ENCODE measurements at regions not wholly inside any gene's neighbourhood (a gene's known extent, or its start where the extent isn't known, plus 50 kb on each side); places are given as distances from the start of the nearest gene placed in this dataset.
"Not testable (repeated sequence)": the region's sequence is repeated elsewhere in the genome, so short reads cannot be mapped to it uniquely, and the experiment has no call there.

- Histone ChIP-seq H3K4me2 (ENCODE audit: low read length) (no peak overlapping the region), H3F3A (ENCODE audit: control insufficient read depth, insufficient read depth) (no peaks in the 10 kb centered on the region)
- no peak for TF ChIP-seq EZH2phosphoT487 (IDR thresholded peaks at IDR 0.05; ENCODE audit: borderline replicate concordance, low read length)
- TF ChIP-seq CTCF (IDR thresholded peaks at IDR 0.05; ENCODE audit: low read depth, low read length, poor library complexity, severe bottlenecking), result no peak
Observed at GRCh38 chr4:20075248-20075871, 176.3 kb upstream of the SLIT2 start.

GRCh38 chr4:20074450-20074849 lies 177.3 kb upstream of the SLIT2 start:
- no peaks in the 10 kb centered on the region for H3K9me2 ChIP-seq (replicated peaks; ENCODE audit: control insufficient read depth, low read length)
- TF ChIP-seq CTCF (IDR thresholded peaks at IDR 0.05; ENCODE audit: low read depth, low read length, poor library complexity, severe bottlenecking), result no peak
- TF ChIP-seq EZH2phosphoT487 (IDR thresholded peaks at IDR 0.05; ENCODE audit: borderline replicate concordance, low read length), result no peak
- H3K79me2 ChIP-seq (ENCODE audit: control insufficient read depth, low read length), result no peaks in the 10 kb centered on the region
- H3K27ac ChIP-seq (ENCODE audit: low read depth, low read length), result no peak overlapping the region
- no peaks in the 10 kb centered on the region for H3K9me3 ChIP-seq (ENCODE audit: control insufficient read depth, insufficient read depth, low read length)
- H3K36me3 ChIP-seq (ENCODE audit: control insufficient read depth, low read length), result no peaks in the 10 kb centered on the region
- H3K4me3 ChIP-seq (ENCODE audit: low read length), result no peak overlapping the region
- no peaks in the 10 kb centered on the region for H3F3A ChIP-seq (ENCODE audit: control insufficient read depth, insufficient read depth)
- no peaks in the 10 kb centered on the region for H3K27me3 ChIP-seq (ENCODE audit: control insufficient read depth, low read length)
- no peaks in the 10 kb centered on the region for H4K20me1 ChIP-seq (ENCODE audit: control insufficient read depth, insufficient read depth, low read depth, low read length)
- H3K4me1 ChIP-seq (ENCODE audit: control insufficient read depth, low read length), result no peaks in the 10 kb centered on the region
- H3K4me2 ChIP-seq (ENCODE audit: low read length), result no peak overlapping the region

More at GRCh38 chr4:20075248-20075871, 176.3 kb upstream of the SLIT2 start:
- Histone ChIP-seq H3K36me3 (ENCODE audit: control insufficient read depth, low read length) (no peaks in the 10 kb centered on the region), H3K79me2 (ENCODE audit: control insufficient read depth, low read length) (no peaks in the 10 kb centered on the region), H3K4me3 (ENCODE audit: low read length) (no peak overlapping the region), H3K9me3 (ENCODE audit: control insufficient read depth, insufficient read depth, low read length) (no peaks in the 10 kb centered on the region), H4K20me1 (ENCODE audit: control insufficient read depth, insufficient read depth, low read depth, low read length) (no peaks in the 10 kb centered on the region), H3K27ac (ENCODE audit: low read depth, low read length) (no peak overlapping the region), H3K4me1 (ENCODE audit: control insufficient read depth, low read length) (no peaks in the 10 kb centered on the region), H3K27me3 (ENCODE audit: control insufficient read depth, low read length) (no peaks in the 10 kb centered on the region), H3K9me2 (replicated peaks; ENCODE audit: control insufficient read depth, low read length) (no peaks in the 10 kb centered on the region)

GRCh38 chr4:20065952-20066351 lies 185.8 kb upstream of the SLIT2 start:
- no peak for TF ChIP-seq EZH2phosphoT487 (IDR thresholded peaks at IDR 0.05; ENCODE audit: borderline replicate concordance, low read length)
- Histone ChIP-seq H4K20me1 (ENCODE audit: control insufficient read depth, insufficient read depth, low read depth, low read length) (no peaks in the 10 kb centered on the region), H3K36me3 (ENCODE audit: control insufficient read depth, low read length) (no peaks in the 10 kb centered on the region), H3K27me3 (ENCODE audit: control insufficient read depth, low read length) (no peaks in the 10 kb centered on the region), H3K79me2 (ENCODE audit: control insufficient read depth, low read length) (no peaks in the 10 kb centered on the region), H3K9me2 (replicated peaks; ENCODE audit: control insufficient read depth, low read length) (no peaks in the 10 kb centered on the region), H3K4me1 (ENCODE audit: control insufficient read depth, low read length) (no peaks in the 10 kb centered on the region), H3K4me2 (ENCODE audit: low read length) (no peak overlapping the region), H3K27ac (ENCODE audit: low read depth, low read length) (no peak overlapping the region), H3K4me3 (ENCODE audit: low read length) (no peak overlapping the region), H3F3A (ENCODE audit: control insufficient read depth, insufficient read depth) (no peaks in the 10 kb centered on the region), H3K9me3 (ENCODE audit: control insufficient read depth, insufficient read depth, low read length) (no peaks in the 10 kb centered on the region)

GRCh38 chr4:20062857-20063256 lies 188.8 kb upstream of the SLIT2 start:
- H3K36me3 ChIP-seq (ENCODE audit: control insufficient read depth, low read length); H4K20me1 ChIP-seq (ENCODE audit: control insufficient read depth, insufficient read depth, low read depth, low read length); H3K4me2 ChIP-seq (ENCODE audit: low read length); H3K9me3 ChIP-seq (ENCODE audit: control insufficient read depth, insufficient read depth, low read length); H3F3A ChIP-seq (ENCODE audit: control insufficient read depth, insufficient read depth); H3K4me1 ChIP-seq (ENCODE audit: control insufficient read depth, low read length); H3K27ac ChIP-seq (ENCODE audit: low read depth, low read length); H3K9me2 ChIP-seq (replicated peaks; ENCODE audit: control insufficient read depth, low read length); H3K4me3 ChIP-seq (ENCODE audit: low read length); H3K27me3 ChIP-seq (ENCODE audit: control insufficient read depth, low read length); H3K79me2 ChIP-seq (ENCODE audit: control insufficient read depth, low read length): not testable (repeated sequence)

All from DOHH2 (cell line).